GM10266 (cell line): ENCODE measurements at regions not wholly inside any gene's neighbourhood (a gene's known extent, or its start where the extent isn't known, plus 50 kb on each side); places are given as distances from the start of the nearest gene placed in this dataset.

Experiments used
- DNase-seq: peaks from one replicate; pipeline ENCODE4 v3.0.0; 2012; ENCODE audit errors: extremely low spot score
- TF ChIP-seq, protein P1 (sequence below): IDR thresholded peaks from 2 replicates; pipeline ENCODE4 v1.5.1; 2012; ENCODE audit warnings: mild to moderate bottlenecking, low read depth; ENCODE audit not compliant: control insufficient read depth, insufficient read depth; ENCODE audit errors: missing control alignments

DNA sequence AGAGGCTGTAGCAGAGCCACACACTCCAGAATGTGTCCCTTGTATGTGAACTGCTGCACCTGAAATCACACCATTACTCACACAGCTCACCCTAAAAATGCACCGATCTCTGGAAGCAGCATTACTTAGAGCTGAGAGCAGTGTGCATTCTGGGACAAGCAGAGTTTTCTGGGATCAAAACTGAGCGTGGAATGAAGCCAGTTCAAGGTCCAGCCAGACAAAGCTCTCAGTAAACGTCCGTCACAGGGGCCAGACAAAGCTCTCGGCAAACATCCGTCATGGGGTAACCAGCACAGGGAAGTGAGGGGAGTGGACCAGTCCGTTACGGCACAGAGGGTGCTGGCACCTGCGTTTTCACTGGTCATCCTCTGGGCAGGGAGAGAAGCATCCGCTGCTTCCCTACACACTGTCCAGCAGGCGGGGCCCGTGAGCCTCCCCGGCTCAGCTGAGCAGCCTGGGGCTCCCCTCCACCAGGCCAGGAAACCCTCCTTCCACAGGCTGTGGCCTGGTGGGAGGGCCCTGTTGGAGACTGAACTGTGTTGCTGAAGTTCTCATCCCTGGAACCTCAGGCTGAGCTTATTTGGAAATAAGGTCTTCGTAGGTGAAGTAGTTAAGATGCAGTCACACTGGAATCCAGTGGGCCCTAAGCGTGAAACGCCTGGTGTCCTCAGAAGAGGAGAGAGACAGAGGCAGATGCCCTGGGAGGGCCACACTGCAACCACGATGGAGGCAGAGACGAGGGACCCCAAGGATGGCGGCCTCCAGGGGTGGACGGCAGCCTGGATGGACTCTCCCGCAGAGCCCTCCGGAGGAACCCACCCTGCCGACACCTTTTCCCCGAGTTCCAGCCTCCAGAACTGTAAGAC lies 883.9 kb downstream of the BRD1 start:
- DNase-seq = no peak
- TF ChIP-seq, protein P1, sequence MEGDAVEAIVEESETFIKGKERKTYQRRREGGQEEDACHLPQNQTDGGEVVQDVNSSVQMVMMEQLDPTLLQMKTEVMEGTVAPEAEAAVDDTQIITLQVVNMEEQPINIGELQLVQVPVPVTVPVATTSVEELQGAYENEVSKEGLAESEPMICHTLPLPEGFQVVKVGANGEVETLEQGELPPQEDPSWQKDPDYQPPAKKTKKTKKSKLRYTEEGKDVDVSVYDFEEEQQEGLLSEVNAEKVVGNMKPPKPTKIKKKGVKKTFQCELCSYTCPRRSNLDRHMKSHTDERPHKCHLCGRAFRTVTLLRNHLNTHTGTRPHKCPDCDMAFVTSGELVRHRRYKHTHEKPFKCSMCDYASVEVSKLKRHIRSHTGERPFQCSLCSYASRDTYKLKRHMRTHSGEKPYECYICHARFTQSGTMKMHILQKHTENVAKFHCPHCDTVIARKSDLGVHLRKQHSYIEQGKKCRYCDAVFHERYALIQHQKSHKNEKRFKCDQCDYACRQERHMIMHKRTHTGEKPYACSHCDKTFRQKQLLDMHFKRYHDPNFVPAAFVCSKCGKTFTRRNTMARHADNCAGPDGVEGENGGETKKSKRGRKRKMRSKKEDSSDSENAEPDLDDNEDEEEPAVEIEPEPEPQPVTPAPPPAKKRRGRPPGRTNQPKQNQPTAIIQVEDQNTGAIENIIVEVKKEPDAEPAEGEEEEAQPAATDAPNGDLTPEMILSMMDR = peak; percentile 9

DNA sequence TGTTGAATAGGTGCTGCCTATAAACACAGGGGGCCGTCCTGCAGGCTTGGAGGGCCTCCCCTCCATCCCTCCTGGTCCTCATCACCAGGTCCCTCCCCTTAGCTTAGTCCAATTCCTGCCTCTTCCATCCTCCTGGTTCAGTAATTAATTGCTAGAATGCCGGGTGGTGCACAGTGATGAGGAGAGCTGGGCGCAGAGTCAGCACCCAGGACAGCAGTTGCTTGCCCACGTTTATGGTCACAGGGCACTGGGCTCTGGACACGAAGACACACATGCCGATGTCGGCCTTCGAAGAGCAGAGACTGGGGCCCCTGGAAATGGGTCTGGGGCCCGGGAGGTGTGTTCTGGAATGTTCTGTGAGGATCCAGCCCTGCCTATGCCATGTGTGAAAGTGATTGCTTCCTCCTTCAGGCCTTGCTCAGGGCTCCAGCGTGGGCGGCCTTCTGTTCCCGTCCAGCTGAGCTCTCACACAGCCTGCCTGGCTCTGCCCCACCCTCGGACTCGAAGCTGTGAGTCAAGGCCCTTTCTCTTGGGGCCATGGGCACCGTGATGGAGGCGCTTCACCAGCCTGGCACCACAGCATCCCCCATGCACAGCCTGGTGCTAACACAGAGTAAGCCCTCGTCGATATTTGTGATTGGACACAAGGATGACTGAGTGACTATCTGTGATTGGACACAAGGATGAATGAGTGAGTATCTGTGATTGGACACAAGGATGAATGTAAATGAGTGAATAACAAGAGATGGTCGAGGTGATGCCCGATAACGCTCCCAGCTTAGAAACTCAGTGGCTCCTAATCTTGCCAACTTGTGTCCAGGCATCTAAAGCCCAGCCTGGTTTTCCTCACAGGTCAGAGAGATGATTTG lies 884.7 kb downstream of the BRD1 start:
- TF ChIP-seq, protein P1 = no peak
- no peak for DNase-seq

DNA sequence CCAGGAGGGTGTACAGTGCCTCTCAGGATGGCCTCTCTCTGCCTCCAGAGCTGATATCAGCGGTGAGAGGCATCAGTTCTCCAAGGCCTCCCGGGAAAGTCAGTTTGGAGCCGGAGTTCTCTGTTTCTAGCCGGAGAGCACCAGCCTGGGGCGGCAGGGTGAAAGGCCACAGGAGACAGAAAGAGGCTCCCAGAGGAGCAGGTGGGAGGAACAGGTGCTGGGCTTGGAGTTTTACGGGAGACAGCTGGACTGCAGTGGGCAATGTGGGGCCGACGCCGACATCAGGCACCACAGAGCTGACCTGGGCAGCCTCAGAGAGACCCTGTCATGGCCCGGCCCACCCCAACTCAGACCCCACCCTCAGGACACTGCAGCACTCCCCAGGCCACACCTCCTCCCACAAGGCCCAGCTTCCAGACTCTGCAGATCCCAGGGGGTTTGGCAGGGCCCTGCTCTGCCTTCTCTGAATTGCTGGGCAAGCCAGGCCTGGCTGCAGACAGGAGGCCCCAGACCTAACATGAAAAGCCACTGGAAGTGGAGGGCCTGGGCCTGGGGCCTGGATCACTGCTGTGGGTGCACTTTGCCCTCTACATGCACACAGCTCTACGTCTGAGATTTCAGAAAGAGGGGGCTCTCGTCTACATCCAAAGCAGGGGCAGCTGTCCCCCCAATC lies 885.6 kb downstream of the BRD1 start:
- DNase-seq = no peak
- TF ChIP-seq, protein P1 = no peak

DNA sequence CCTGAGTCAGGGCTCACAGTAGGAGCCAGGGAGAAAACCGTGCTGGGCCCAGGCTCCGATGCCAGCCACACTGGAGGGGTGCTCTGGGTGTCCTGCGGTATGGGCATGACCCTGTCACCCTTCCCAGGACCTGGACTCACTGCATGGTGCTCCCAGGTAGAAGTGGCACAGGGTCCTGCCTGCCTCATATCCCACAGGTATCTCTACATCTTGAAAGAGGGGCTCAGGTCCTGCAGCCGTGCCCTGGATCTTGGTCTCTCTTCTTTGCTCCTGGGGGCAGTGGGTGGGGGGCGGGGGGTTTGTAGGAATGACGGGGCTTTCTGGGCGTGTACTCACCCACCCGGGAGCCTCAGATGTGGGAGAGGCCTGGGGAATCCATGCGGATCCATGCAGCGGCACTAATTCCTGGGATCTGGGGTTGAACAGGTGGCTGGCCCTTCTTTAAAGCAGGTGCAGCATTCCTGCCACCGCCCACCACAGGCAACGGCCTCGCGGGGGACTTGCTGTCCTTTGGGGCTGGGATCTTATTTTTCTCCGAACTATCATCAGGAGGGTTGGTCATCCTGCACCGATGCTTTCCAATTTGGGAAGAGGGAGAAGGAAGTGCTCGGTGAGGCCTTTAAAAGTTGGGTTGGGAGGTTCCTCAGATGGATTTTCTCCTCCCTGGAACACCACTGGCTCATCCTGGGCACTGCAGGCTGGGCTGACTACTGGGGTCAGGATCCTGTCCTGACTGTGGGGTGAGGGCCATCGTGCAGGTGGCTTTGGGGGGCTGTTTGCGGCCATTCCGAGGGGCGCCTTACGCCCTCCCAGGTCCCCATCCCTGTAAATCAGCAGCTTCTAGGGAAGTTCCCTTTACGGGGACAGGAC lies 886.4 kb downstream of the BRD1 start:
- TF ChIP-seq, protein P1 = no peak
- no peak for DNase-seq

DNA sequence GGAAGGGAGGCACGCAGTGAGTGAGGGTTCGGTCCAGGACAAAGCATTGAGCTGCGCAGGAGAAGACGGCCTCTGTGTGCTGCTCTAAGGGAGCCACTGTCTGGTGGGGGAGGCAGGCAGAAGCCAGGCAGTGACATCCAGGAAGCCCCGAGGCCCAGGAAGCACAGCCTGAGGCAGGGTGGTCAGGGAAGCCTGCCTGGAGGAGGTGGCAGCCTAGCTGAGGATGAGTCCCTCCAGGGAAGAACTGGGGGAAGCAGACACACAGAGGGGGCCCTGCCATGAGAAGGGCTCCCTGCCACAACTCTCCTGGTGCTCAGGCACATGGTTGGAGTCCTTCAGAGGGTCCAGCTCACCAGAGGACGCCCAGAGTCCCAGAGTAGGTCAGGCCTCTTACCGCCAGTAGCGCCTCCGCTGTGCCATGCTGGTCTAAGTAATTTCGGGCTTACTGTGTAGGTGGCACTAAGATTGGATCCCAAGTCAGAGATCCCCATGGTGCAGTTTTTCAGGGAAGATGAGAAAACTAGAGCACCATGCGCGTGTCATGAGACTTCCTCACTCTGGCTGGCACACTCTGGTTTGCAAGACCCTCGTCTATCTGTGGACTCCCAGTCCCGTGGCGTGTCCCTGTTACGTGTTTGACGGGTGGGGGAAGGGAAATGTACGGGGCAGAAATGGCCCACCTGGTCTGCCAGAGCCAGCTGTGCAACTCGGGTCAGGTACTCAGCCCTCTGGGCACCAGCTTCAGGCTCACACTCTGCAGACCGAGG lies 887.2 kb downstream of the BRD1 start:
- no peak for DNase-seq

More for the DNA sequence above, 887.2 kb downstream of the BRD1 start:
- TF ChIP-seq, protein P1 = no peak
